ENCODE measurements at regions not wholly inside any gene's neighbourhood (a gene's known extent, or its start where the extent isn't known, plus 50 kb on each side); places are given as distances from the start of the nearest gene placed in this dataset.

DNA sequence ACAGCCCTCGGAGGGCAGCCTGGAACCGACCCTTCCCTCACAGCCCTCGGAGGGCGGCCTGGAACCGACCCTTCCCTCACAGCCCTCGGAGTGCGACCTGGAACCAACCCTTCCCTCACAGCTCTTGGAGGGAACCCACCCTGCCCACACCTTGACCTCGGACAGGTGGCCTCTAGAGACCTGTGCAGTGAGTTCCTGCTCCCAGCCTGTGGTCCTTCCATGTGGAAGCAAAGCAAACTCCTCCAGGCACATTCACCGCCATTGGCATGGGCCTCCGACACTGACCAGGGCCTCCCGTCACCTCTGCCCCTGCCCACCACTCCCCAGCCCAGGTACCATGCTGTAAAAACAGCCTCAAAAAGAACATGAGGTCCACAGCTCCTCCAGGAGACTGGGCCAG, 272.1 kb downstream of the BRD1 start (continued):
- TF ChIP-seq ZNF324 (tag by site-specific recombination; IDR thresholded peaks at IDR 0.05) = no peak
- no peak for TF ChIP-seq GFI1B (tag by site-specific recombination; IDR thresholded peaks at IDR 0.05)
- TF ChIP-seq PRDM10 (tag by site-specific recombination; IDR thresholded peaks at IDR 0.05) = no peak
- TF ChIP-seq ZNF558 (tag by site-specific recombination; IDR thresholded peaks at IDR 0.05) = no peak
- TF ChIP-seq GLI4 (tag by site-specific recombination; IDR thresholded peaks at IDR 0.05) = no peak
- no peak for TF ChIP-seq ZNF18 (tag by site-specific recombination; IDR thresholded peaks at IDR 0.05)
- no peak for TF ChIP-seq ZSCAN23 (tag by site-specific recombination; IDR thresholded peaks at IDR 0.05)
- no peak for TF ChIP-seq ZBTB48 (tag by site-specific recombination; IDR thresholded peaks at IDR 0.05)

- CTCF ChIA-PET = no interaction called here
- Histone ChIP-seq H3K9me3 (ENCODE audit: control insufficient read depth, insufficient read depth, low read depth, low read length) (0 out of 2 replicates have a peak, but pooled peaks cover 2% of the 10 kb centered on the region), H3K4me3 (ENCODE audit: low read depth, low read length) (no peak overlapping the region), H3K27ac (ENCODE audit: extremely low read depth, low read depth, low read length) (no peak overlapping the region), H3K4me1 (ENCODE audit: control insufficient read depth, insufficient read depth, low read length) (no peaks in the 10 kb centered on the region), H3K36me3 (ENCODE audit: control insufficient read depth in 2 of 2, insufficient read depth in 1 of 2, low read length in 2 of 2) (no peaks in the 10 kb centered on the region)
- POLR2A ChIA-PET = no interaction called here
- TF ChIP-seq ZNF600 (tag by site-specific recombination; IDR thresholded peaks at IDR 0.05) (no peak), ZNF658 (tag by site-specific recombination; IDR thresholded peaks at IDR 0.05) (no peak), ZFP41 (tag by site-specific recombination; IDR thresholded peaks at IDR 0.05; ENCODE audit: borderline replicate concordance) (no peak), ZNF664 (tag by site-specific recombination; IDR thresholded peaks at IDR 0.05) (no peak), ZNF311 (tag by site-specific recombination; IDR thresholded peaks at IDR 0.05; ENCODE audit: borderline replicate concordance) (no peak), KLF7 (tag by site-specific recombination; IDR thresholded peaks at IDR 0.05; ENCODE audit: borderline replicate concordance) (no peak), PRDM1 (tag by site-specific recombination; IDR thresholded peaks at IDR 0.05) (no peak), ZNF398 (tag by site-specific recombination; IDR thresholded peaks at IDR 0.05) (no peak), ZNF530 (tag by site-specific recombination; IDR thresholded peaks at IDR 0.05; ENCODE audit: low read depth) (no peak), PRDM10 (tag by site-specific recombination; IDR thresholded peaks at IDR 0.05) (no peak), BCL11A (tag by site-specific recombination; IDR thresholded peaks at IDR 0.05; ENCODE audit: low read depth) (no peak), ZNF433 (tag by site-specific recombination; IDR thresholded peaks at IDR 0.05; ENCODE audit: low read depth) (no peak), ZNF843 (tag by site-specific recombination; IDR thresholded peaks at IDR 0.05) (no peak), ZNF426 (tag by site-specific recombination; IDR thresholded peaks at IDR 0.05) (no peak), ZNF830 (tag by site-specific recombination; IDR thresholded peaks at IDR 0.05; ENCODE audit: low read depth) (no peak)
- TF ChIP-seq, protein P1, sequence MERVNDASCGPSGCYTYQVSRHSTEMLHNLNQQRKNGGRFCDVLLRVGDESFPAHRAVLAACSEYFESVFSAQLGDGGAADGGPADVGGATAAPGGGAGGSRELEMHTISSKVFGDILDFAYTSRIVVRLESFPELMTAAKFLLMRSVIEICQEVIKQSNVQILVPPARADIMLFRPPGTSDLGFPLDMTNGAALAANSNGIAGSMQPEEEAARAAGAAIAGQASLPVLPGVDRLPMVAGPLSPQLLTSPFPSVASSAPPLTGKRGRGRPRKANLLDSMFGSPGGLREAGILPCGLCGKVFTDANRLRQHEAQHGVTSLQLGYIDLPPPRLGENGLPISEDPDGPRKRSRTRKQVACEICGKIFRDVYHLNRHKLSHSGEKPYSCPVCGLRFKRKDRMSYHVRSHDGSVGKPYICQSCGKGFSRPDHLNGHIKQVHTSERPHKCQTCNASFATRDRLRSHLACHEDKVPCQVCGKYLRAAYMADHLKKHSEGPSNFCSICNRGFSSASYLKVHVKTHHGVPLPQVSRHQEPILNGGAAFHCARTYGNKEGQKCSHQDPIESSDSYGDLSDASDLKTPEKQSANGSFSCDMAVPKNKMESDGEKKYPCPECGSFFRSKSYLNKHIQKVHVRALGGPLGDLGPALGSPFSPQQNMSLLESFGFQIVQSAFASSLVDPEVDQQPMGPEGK (tag by site-specific recombination; IDR thresholded peaks at IDR 0.05) = no peak
- TF ChIP-seq, protein P2, sequence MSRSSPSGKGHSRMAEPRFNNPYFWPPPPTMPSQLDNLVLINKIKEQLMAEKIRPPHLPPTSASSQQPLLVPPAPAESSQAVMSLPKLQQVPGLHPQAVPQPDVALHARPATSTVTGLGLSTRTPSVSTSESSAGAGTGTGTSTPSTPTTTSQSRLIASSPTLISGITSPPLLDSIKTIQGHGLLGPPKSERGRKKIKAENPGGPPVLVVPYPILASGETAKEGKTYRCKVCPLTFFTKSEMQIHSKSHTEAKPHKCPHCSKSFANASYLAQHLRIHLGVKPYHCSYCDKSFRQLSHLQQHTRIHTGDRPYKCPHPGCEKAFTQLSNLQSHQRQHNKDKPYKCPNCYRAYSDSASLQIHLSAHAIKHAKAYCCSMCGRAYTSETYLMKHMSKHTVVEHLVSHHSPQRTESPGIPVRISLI (tag by site-specific recombination; IDR thresholded peaks at IDR 0.05) = no peak
Measured at GRCh38 chr22:49554741-49555140, 272.9 kb downstream of the BRD1 start.
